GM18867 (cell line): ENCODE measurements at regions not wholly inside any gene's neighbourhood (a gene's known extent, or its start where the extent isn't known, plus 50 kb on each side); places are given as distances from the start of the nearest gene placed in this dataset.

Source experiments
- ATAC-seq: cut with Tn5 transposase; IDR thresholded peaks from one replicate; pipeline ENCODE4 v1.9.1; 2021; ENCODE audit warnings: mild to moderate bottlenecking, moderate library complexity; ENCODE audit not compliant: unreplicated experiment

DNA sequence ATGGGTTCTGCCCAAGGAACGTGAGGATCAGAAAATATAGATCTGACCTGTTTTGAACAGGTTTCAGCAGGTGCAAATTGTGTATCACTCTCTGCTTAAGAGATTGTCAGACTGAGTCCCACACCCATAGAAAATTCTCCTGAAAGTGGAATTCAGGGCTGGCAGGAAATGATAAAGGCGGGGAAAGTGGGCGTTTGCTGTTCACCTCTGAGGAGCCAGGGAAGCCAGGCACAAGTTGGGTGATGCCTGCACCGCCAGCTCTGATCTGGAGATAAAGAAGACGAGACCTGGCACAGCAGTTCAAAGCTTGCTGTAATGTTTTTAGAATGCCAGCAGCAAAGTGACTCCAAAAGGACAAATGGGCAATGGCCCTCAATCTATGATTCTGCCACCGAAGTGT, 356.5 kb upstream of the SOX5 start:
- no peak for ATAC-seq

DNA sequence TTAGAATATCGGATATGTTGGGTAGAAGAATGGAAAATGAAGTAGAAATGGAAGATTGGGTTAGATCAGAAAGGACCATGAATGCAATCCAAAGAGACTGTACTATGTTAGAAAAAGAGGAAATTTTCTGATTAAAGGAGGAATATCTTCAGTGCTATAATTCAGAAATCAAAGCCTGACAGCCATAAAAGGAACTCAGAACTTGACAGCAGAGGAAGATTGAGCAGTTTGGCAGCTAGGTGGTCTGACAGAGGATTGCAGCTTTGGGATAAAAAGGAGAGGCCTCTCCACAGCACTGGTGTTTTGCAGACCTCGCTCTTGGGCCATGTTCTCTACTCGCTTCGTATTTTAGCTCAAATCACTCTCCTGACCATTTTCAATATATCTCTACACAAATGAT, 354.8 kb upstream of the SOX5 start:
- no peak for ATAC-seq

DNA sequence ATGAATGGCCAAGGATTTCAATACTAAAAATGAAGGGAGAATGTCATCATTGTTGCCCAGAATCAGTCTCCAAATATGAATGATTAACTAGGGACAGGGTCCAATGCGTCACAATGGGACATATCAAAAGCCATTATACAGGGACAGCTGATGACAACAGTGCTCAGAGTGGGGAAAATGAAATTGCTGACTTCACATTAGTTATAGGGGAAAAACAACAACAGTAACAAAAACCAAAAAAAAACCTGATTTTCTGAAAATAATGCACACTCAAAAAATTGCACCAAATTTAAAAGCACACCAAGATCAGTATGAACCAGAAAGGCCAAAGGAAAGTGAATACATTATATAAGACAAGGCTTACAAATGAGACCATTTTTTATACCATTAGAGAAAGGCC, 353.2 kb upstream of the SOX5 start:
- ATAC-seq: no peak

- ATAC-seq: no peak
Measured at GRCh38 chr12:24297516-24297915, 348.0 kb upstream of the SOX5 start.

DNA sequence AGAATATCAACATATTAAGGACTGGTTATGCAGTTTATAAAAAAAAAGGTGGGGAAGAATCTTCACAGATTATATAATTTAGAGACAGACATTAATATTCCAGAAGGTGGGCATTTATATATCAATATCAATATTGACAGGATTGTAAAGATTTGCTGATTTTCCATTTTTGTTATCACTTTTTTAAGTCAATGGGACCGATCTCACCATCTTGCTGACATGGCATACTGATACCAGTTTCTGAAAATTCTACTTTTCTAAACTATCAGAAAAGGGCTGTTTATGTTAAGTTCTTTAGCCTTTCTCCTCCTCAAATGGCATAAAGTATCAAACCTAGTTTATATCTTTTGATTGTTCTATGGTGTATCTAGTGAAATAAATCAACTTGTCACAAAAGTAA, 344.1 kb upstream of the SOX5 start:
- ATAC-seq: no peak

- ATAC-seq: no peak
Measured at GRCh38 chr12:24287963-24288362, 338.5 kb upstream of the SOX5 start.

- ATAC-seq: no peak
Measured at GRCh38 chr12:24285448-24285847, 336.0 kb upstream of the SOX5 start.

DNA sequence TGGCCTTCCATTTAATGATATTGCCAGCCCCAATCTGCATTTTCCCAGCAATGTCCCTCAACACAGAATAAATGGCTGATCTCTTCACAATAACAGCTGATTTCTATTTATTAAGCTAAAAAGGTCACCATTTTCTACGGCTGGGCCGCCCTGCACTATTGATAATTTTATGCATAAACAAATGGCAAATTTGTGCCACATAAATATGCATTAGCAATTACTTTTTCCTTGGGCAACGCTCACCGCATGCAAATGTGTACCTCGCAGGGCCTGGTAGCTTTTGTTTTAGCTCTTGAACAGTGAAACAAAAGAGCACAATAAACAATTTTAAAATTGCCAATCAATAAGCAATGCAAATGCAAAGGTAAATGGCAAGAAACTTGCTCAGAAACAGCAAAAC, 331.9 kb upstream of the SOX5 start:
- ATAC-seq: no peak

DNA sequence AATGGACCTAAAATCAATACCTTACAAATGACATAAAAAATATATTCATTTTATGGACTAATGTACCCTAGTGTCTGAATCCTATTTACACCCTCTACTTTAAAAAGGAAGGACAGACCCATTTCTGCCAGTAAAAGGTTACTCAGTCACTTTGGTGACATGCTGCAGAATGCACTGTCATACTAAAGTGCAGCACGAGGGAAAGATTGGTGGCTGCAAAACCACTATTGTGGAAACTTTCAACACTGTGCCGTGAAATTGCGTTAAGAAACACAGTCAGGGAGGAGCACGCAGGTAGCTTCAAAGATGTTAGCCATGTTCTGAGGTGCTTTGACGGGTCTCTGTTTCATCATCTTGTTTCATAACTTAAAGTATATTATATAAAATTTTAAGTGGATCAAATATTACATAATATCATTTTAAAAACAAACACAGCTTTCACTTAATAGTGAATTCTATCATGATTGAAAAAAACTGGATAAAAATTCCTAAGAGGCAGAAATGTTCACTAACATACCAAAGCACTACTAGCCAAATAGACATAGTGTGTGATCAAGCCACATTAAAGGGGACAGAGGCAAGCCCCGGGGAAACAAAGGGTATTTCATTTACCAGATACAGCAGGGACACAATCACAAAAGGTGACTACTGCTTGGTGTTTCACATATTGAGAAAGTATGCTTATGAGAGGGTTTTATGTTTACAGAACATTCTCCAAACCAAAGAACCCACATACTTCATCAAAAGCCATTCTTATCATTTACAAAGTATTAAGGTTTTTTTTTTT, 330.8 kb upstream of the SOX5 start:
- ATAC-seq: no peak

DNA sequence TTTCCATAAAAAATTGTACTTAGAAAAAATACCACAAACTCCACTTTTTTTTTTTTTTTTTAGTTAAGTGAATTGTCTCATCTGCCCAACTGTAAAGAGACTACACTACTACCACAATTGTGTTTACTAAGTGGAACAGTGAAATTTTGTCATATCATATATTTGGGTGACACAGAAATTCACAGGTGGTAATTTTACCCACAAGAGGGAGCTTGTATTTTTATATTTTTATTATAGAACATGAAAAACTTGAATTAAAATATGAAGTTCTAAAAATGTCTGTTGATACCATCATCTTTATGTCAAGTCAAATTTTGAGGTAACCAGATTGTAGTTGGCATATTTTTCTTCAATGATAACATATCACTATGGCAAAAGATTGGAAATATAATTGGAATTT, 329.4 kb upstream of the SOX5 start:
- no peak for ATAC-seq

DNA sequence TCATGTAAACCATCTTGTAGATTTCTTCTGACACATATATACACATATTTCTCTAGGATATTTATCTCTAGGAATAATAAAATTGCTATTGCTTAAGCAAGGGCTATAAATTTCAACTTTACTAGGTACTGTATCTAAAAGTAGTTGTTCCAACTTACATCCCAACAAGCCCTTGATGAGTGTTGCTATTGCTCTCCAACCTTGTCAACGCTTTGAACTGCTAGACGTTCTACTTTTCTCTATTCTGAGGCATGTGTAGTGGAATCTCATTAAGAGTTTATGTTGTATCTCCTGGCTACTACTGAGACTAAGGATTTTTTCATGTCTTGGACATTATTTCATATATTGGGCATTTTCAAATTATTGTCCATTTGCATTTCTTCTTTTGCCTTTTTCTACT, 321.5 kb upstream of the SOX5 start:
- no peak for ATAC-seq

GRCh38 chr12:24270464-24270863, 321.0 kb upstream of the SOX5 start:
- no peak for ATAC-seq

- ATAC-seq: no peak
Measured at GRCh38 chr12:24268663-24269186, 319.3 kb upstream of the SOX5 start.

DNA sequence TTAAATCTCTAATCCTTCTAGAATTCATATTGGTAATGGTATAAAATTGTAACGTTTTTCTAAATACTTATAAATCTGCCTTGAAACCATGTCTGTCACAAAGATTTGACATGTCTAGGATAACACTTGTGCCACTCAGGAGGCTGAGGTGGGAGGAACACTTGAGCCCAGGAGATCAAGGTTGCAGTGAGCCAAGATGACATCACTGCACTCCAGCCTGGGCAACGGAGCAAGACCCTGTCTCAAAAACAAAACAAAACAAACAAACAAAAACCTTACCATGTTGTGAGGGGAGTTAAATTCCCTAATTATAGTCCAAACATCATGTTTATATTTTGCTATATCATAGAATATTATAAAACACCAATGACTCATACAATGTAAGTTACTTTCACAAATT, 317.5 kb upstream of the SOX5 start:
- ATAC-seq: no peak

GRCh38 chr12:24256684-24257083, 307.2 kb upstream of the SOX5 start:
- no peak for ATAC-seq

GRCh38 chr12:24255920-24256665, 306.6 kb upstream of the SOX5 start:
- ATAC-seq: no peak

- no peak for ATAC-seq
Measured at GRCh38 chr12:24252602-24253001, 303.1 kb upstream of the SOX5 start.

- ATAC-seq: no peak
Measured at GRCh38 chr12:24246934-24247333, 297.5 kb upstream of the SOX5 start.

- ATAC-seq: no peak
Measured at GRCh38 chr12:24246376-24246775, 296.9 kb upstream of the SOX5 start.

DNA sequence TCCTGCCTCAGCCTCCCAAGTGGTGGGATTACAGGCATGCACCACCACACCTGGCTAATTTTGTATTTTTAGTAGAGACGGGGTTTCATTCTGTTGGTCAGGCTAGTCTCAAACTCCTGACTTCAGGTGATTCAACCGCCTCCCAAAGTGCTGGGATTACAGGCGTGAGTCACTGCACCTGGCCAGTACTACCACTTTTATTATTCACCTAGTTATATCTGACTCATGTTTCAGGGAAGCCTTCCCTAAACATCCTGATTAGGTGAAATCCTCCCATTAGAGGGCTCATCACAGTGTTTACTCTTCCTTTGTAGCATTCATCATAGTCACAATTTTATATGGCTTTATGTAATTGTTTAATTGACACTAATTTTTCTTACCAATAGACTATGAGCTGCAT, 295.3 kb upstream of the SOX5 start:
- no peak for ATAC-seq

DNA sequence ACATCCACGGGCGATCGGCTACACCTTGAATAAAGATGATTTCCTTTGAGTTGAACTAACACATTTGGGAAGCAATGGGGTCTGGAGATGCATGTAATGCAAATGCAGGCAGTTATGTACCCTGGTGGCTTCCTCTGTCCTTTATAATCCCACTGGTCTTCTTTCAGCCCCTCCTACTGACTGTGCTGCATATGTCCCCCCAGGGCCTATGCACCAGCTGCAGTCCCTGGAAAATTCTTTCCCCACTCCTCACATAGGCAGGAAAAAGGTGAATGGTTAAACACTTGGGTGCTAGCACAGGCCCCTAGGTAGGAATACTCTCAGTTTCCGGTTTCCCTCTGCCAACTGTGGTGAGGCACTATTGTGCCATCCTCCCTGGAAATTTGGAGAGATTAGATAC, 294.8 kb upstream of the SOX5 start:
- ATAC-seq: no peak

DNA sequence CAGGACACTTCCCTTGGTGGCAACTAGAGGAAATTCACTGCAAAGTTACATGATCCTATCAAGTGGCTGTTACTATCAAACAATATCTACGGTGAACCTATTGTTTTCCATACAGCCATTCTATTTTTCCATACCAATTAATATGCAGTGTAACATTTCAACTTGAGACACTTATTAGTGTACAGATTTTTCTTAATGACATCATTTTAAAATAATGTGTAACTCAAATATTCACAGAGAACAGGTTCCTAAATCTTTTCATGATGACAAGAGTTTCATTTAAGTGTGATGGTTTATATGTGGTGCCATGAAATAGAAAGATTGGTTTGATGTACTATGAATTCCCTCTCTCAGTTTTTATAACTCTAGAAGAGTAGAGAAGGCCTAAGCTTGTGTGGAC, 291.2 kb upstream of the SOX5 start:
- ATAC-seq: no peak
